GM18505 (cell line): ENCODE measurements at regions not wholly inside any gene's neighbourhood (a gene's known extent, or its start where the extent isn't known, plus 50 kb on each side); places are given as distances from the start of the nearest gene placed in this dataset.
"Not testable (repeated sequence)": the region's sequence is repeated elsewhere in the genome, so short reads cannot be mapped to it uniquely, and the experiment has no call there.

Experiments
- ATAC-seq: cut with Tn5 transposase; IDR thresholded peaks from one replicate; pipeline ENCODE4 v1.9.1; 2021; ENCODE audit not compliant: unreplicated experiment
- POLR2A ChIP-seq: IDR thresholded peaks from 4 replicates; pipeline ENCODE4 v1.6.1; 2011; ENCODE audit warnings: borderline replicate concordance; ENCODE audit not compliant: insufficient read depth, insufficient read length; ENCODE audit errors: extremely low read depth

GRCh38 chr3:152120601-152121269 lies 148.0 kb upstream of the MBNL1 start:
- ATAC-seq = no peak
- TF ChIP-seq POLR2A = no peak

GRCh38 chr3:152121270-152121636 lies 147.5 kb upstream of the MBNL1 start:
- TF ChIP-seq POLR2A = no peak
- no peak for ATAC-seq

DNA sequence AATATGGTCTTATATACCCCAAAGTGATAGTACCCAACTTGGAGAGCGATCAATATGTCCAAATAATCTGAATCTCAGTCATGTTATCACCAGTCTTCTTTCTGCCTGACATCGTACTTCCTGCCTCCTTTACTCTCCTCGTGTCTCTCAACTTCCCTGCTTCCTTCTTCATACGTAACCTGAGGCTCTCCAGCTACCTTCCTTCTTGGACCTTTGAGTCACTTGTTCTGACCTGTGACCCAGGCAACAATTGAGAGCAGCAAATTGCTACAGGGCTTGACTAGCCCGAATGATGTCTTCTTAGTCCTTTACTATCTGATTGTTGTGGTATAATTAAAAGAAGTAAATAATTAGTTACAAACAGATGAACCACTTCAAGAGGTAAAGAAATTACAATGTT lies 145.9 kb upstream of the MBNL1 start:
- no peak for ATAC-seq
- TF ChIP-seq POLR2A = no peak

DNA sequence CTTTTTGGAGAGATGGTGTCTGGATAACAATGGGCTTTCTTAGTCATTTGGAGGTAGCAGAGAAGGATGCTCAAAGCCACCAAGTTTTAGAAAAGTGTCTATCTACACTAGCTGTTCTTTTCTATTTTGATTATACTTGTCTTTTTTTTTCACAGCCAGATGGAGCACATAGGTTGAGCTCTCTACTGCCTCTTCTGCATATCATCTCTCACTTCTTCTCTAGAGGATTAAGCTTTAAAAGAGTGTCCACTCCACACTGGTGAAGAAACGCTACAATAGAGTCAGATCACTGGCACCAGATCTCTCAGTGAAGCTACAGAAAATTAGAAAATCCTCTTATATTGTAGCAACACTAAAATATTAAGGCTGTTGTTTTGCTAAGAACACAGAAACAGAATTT lies 145.3 kb upstream of the MBNL1 start:
- no peak for TF ChIP-seq POLR2A
- no peak for ATAC-seq

DNA sequence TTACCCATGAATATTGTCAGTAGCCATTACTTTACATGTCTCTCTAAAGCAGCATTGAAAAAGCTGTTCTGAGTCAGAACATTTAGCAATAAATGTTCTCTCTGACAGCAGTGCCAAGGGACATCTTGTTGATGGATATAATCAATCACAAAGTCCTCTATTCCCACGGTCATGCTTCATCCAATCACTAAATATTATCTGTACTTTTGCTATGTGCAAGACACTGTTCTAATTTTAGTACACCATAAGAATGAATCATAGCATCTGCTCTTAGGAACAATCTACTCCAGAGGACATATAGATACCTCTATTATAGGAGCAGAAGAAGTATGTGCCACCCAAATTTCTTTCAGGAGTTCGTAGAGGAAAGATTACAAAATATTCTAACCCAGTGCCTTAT lies 142.5 kb upstream of the MBNL1 start:
- TF ChIP-seq POLR2A = no peak
- no peak for ATAC-seq

- no peak for TF ChIP-seq POLR2A
- ATAC-seq = peak; percentile 100
These were observed 141.7 kb upstream of the MBNL1 start for GRCh38 chr3:152127058-152127457.

GRCh38 chr3:152128356-152128755 lies 140.4 kb upstream of the MBNL1 start:
- ATAC-seq = no peak
- no peak for TF ChIP-seq POLR2A

DNA sequence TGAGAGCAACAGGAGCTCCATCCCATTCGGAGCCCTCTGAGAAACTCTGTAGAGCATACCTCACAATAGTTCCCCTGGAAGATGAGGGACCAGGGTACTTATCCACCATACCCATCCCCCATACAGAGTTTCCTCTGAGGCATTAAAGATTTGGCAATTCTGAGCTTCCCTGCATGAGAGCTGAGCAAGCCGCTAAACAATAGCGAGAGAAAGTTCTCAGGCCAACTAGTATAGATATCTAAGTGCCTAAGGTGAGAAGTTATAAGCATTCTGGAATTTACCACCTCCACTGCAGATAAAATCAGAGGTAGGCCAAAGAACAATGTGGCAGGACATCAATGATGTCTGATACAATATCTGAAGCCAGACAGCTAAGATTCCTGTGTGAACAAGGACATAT lies 129.1 kb upstream of the MBNL1 start:
- no peak for TF ChIP-seq POLR2A
- no peak for ATAC-seq

DNA sequence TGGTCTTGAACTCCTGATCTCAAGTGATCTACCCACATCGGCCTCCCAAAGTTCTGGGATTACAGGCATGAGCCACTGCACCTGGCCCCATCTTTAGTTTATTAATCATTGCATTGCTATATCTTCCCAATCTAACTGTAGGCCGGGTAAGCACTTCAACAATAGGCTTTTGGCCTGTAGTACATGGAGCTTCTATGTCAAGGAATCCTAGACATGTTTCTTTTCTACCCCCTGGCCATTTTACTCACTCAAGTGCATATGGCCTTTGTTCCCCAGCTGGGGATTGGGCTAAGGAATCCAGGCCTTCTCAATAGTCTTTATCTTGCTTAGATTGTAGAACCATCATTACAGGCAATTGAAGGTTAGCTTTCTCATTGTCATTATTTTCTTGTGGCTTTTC lies 122.3 kb upstream of the MBNL1 start:
- no peak for ATAC-seq
- no peak for TF ChIP-seq POLR2A

GRCh38 chr3:152147748-152148147 lies 121.0 kb upstream of the MBNL1 start:
- no peak for ATAC-seq
- no peak for TF ChIP-seq POLR2A

- TF ChIP-seq POLR2A = no peak
These were observed 120.2 kb upstream of the MBNL1 start for GRCh38 chr3:152148579-152148978.

DNA sequence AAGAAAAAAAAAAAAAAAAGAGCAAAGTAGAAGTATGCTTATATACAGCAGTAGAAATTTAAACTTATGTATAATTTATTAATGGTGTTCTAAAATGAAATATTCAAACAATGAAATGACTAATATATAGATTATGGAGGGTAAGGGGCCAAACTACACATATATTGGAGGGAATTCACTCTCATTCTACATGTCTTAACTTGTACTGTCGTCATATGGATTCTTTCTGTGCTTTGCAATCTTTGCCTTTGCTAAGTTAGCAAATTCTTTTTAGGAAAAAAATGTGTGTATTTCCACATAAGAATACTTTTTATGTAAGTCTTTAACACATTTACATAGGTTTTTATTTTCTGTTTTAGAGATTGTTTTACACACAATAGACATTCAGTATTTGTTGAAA lies 118.9 kb upstream of the MBNL1 start:
- ATAC-seq = no peak
- TF ChIP-seq POLR2A = no peak

More at GRCh38 chr3:152148579-152148978, 120.2 kb upstream of the MBNL1 start:
- no peak for ATAC-seq

DNA sequence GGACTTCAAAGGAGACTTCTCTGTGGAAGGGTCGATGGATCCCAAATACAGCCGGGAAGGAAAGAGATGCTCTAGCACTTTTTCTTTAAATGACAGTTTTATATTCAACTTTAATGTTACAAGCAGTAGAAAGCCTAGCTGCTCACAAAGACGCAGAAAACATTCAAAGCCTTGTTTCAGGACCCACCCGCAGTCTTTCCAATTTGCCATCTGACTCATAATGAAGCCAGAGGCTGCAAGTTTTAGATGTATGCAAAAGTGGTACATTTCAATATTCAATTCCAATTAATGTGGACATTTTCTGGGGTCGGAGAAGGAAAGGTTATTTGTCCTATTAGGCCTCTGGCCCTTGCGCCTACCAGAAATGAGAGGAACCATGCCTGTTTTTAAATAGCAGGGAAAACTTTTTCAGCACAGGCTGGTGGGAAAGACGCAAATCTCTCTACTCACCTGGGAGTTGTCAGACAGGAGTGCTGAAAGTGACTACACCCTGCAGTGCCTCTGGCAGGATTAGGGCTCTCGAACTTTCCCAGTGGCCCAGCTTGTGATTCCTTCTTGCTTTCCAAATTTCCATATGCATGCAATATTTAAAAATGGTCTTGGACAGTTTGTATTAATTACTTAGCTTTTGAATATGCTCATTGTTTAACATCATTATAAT lies 117.4 kb upstream of the MBNL1 start:
- ATAC-seq = no peak
- no peak for TF ChIP-seq POLR2A

- not testable (repeated sequence) for ATAC-seq
These were observed 116.6 kb upstream of the MBNL1 start for GRCh38 chr3:152151877-152152765.

DNA sequence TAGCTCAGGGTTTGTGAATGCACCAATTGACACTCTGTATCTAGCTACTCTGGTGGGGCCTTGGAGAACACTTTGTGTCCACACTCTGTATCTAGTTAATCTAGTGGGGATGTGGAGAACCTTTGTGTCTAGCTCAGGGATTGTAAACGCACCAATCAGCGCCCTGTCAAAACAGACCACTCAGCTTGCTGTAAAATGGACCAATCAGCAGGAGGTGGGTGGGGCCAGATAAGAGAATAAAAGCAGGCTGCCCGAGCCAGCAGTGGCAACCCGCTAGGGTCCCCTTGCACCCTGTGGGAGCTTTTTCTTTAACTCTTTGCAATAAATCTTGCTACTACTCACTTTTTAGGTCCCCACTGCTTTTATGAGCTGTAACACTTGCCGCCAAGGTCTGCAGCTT lies 115.6 kb upstream of the MBNL1 start:
- not testable (repeated sequence) for ATAC-seq
